Right lobe of liver (tissue), 4 donors: ENCODE measurements at regions not wholly inside any gene's neighbourhood (a gene's known extent, or its start where the extent isn't known, plus 50 kb on each side); places are given as distances from the start of the nearest gene placed in this dataset.

ENCODE experiments used
- CTCF ChIP-seq, 4 donors: fragments of 200-600 bp in 3 of 4; fragments of 450-650 bp in 1 of 4; IDR thresholded peaks; one replicate each; pipeline versions ENCODE4 v1.5.1 to v1.8.0; 2016 to 2022; ENCODE audit warnings: antibody characterized with exemption in 4 of 4, mild to moderate bottlenecking in 2 of 4
- POLR2A ChIP-seq: fragments of 450-650 bp; IDR thresholded peaks from one replicate; pipeline ENCODE4 v1.6.1; 2017; ENCODE audit warnings: antibody characterized with exemption, mild to moderate bottlenecking
- donor health status: DM: no; HTN: no; CAD: no.
- donor health status: DM: no; HTN: no; CAD: no.
- donor health status: DM: no; HTN: yes; CAD: no.

- TF ChIP-seq CTCF (IDR thresholded peaks at IDR 0.05) = no peak
- TF ChIP-seq POLR2A = no peak
Measured at GRCh38 chr12:105502426-105502930, 172.0 kb downstream of the C12orf75 start.
